Liver (tissue), 8 donors: ENCODE measurements at regions not wholly inside any gene's neighbourhood (a gene's known extent, or its start where the extent isn't known, plus 50 kb on each side); places are given as distances from the start of the nearest gene placed in this dataset.

Source experiments
- DNase-seq: peaks from one replicate; pipeline ENCODE4 v3.0.0-alpha.2; 2017; ENCODE audit warnings: low spot score
- H3K27ac ChIP-seq, 2 donors: one replicate each; pipeline ENCODE4 v1.7.0; 2013; ENCODE audit warnings: inconsistent platforms in 2 of 2, low read length in 2 of 2, control low read depth in 1 of 2, low read depth in 1 of 2, mild to moderate bottlenecking in 1 of 2
- H3K27me3 ChIP-seq, 4 donors: one replicate each; pipeline versions ENCODE4 v1.6.1 to v1.7.0; 2013; ENCODE audit warnings: low read length in 3 of 4, inconsistent platforms in 1 of 4, mild to moderate bottlenecking in 1 of 4, moderate library complexity in 1 of 4; ENCODE audit not compliant: control insufficient read depth in 4 of 4, insufficient read depth in 4 of 4
- H3K36me3 ChIP-seq, 4 donors: one replicate each; pipeline versions ENCODE4 v1.6.1 to v1.7.0; 2013; ENCODE audit warnings: low read length in 3 of 4, mild to moderate bottlenecking in 3 of 4, low read depth in 1 of 4, moderate library complexity in 1 of 4; ENCODE audit not compliant: control insufficient read depth in 4 of 4, insufficient read depth in 3 of 4
- H3K4me1 ChIP-seq, 4 donors: one replicate each; pipeline versions ENCODE4 v1.6.1 to v1.7.0; 2013; ENCODE audit warnings: low read length in 3 of 4, mild to moderate bottlenecking in 3 of 4, moderate library complexity in 1 of 4; ENCODE audit not compliant: control insufficient read depth in 4 of 4, insufficient read depth in 4 of 4
- H3K4me3 ChIP-seq, 3 donors: one replicate each; pipeline versions ENCODE4 v1.6.1 to v1.7.0; 2013; ENCODE audit warnings: low read length in 3 of 3, control low read depth in 1 of 3, low read depth in 1 of 3, mild to moderate bottlenecking in 1 of 3
- H3K9ac ChIP-seq, 2 donors: one replicate each; pipeline ENCODE4 v1.7.0; 2013; ENCODE audit warnings: low read length in 2 of 2, mild to moderate bottlenecking in 2 of 2, moderate library complexity in 2 of 2, control low read depth in 1 of 2, low read depth in 1 of 2
- H3K9me3 ChIP-seq, 4 donors: one replicate each; pipeline versions ENCODE4 v1.6.1 to v1.7.0; 2013; ENCODE audit warnings: low read length in 3 of 4; ENCODE audit not compliant: control insufficient read depth in 4 of 4
- ATF3 ChIP-seq: IDR thresholded peaks from 2 replicates; pipeline ENCODE4 v1.6.1; 2016; ENCODE audit warnings: antibody characterized with exemption
- CTCF ChIP-seq: fragments of 150-350 bp; IDR thresholded peaks from 2 replicates; pipeline ENCODE4 v1.5.1; 2017; ENCODE audit warnings: improper control_type of control experiment, low read depth, low read length; ENCODE audit not compliant: missing input control
- EGR1 ChIP-seq, 2 donors: IDR thresholded peaks; 2 replicates each; pipeline ENCODE4 v1.6.1; 2016 to 2018; ENCODE audit warnings: antibody characterized with exemption in 2 of 2, low read depth in 2 of 2
- FOXA1 ChIP-seq: IDR thresholded peaks from 2 replicates; pipeline ENCODE4 v1.6.1; 2016; ENCODE audit warnings: antibody characterized with exemption
- FOXA2 ChIP-seq: IDR thresholded peaks from 2 replicates; pipeline ENCODE4 v1.6.1; 2016; ENCODE audit warnings: antibody characterized with exemption
- GABPA ChIP-seq, 2 donors: IDR thresholded peaks in 1 of 2; conservative IDR thresholded peaks in 1 of 2; 2 replicates each; pipeline ENCODE4 v1.6.1; 2016; ENCODE audit warnings: antibody characterized with exemption in 2 of 2, mild to moderate bottlenecking in 1 of 2, moderate library complexity in 1 of 2
- HNF4A ChIP-seq, 2 donors: conservative IDR thresholded peaks; 2 replicates each; pipeline ENCODE4 v1.6.1; 2016; ENCODE audit warnings: antibody characterized with exemption in 2 of 2, mild to moderate bottlenecking in 2 of 2
- HNF4G ChIP-seq: IDR thresholded peaks from 2 replicates; pipeline ENCODE4 v1.6.1; 2016; ENCODE audit warnings: antibody characterized with exemption
- MAX ChIP-seq: IDR thresholded peaks from 2 replicates; pipeline ENCODE4 v1.6.1; 2016; ENCODE audit warnings: antibody characterized with exemption
- NR2F2 ChIP-seq: IDR thresholded peaks from 2 replicates; pipeline ENCODE4 v1.6.1; 2016; ENCODE audit warnings: antibody characterized with exemption
- RAD21 ChIP-seq, 2 donors: IDR thresholded peaks; 2 replicates each; pipeline ENCODE4 v1.6.1; 2016; ENCODE audit warnings: antibody characterized with exemption in 2 of 2, mild to moderate bottlenecking in 2 of 2
- RXRA ChIP-seq, 2 donors: IDR thresholded peaks; 2 replicates each; pipeline ENCODE4 v1.6.1; 2017 to 2018; ENCODE audit warnings: antibody characterized with exemption in 2 of 2, mild to moderate bottlenecking in 1 of 2
- YY1 ChIP-seq: IDR thresholded peaks from 2 replicates; pipeline ENCODE4 v1.6.1; 2016; ENCODE audit warnings: antibody characterized with exemption, mild to moderate bottlenecking
- ZBTB33 ChIP-seq: IDR thresholded peaks from 2 replicates; pipeline ENCODE4 v1.6.1; 2016; ENCODE audit warnings: antibody characterized with exemption
- WGBS: extraction: QIAGEN DNeasy Blood & Tissue Kit; methylation state at CpG from one replicate; pipeline ENCODE4 v1.1.7; 2013; 5-methylcytosine and 5-hydroxymethylcytosine counted together
- donor health status: healthy.
- donor health status: healthy.
- donor health status: healthy.
- donor health status: healthy.
- donor health status: healthy.

GRCh38 chr1:59136541-59137275 is 160.2 kb upstream of the FGGY start:
- WGBS = 42% methylated on average over 8 of the region's 8 CpGs
- Histone ChIP-seq H3K36me3 (no peaks in the 10 kb centered on the region), H3K4me1 (peaks cover 3 to 22% (median 7%) of the 10 kb centered on the region in 4 donors), H3K27ac (peak overlapping the region in 1 of 2 donors; percentile 48), H3K27me3 (no peaks in the 10 kb centered on the region), H3K9me3 (no peaks in the 10 kb centered on the region), H3K9ac (no peak overlapping the region), H3K4me3 (no peak overlapping the region)
- DNase-seq = no peak
- no peak for TF ChIP-seq FOXA1
- peak; percentile 57 for TF ChIP-seq ATF3
- TF ChIP-seq MAX = peak; percentile 30
- TF ChIP-seq RAD21 (IDR thresholded peaks at IDR 0.05) = peak; percentile 45 to 59
- peak in 1 of 2 donors; percentile 32 for TF ChIP-seq HNF4A (conservative IDR thresholded peaks at IDR 0.05)
- TF ChIP-seq ZBTB33 = no peak
- peak; percentile 33 to 47 for TF ChIP-seq RXRA (IDR thresholded peaks at IDR 0.05)
- no peak for TF ChIP-seq EGR1 (IDR thresholded peaks at IDR 0.05; ENCODE audit: low read depth in 2 of 2)

GRCh38 chr1:59137276-59137615 is 159.6 kb upstream of the FGGY start:
- Histone ChIP-seq H3K36me3 (no peaks in the 10 kb centered on the region), H3K9me3 (no peaks in the 10 kb centered on the region), H3K27ac (no peak overlapping the region), H3K4me1 (peaks cover 3 to 22% (median 7%) of the 10 kb centered on the region in 4 donors), H3K9ac (no peak overlapping the region), H3K4me3 (no peak overlapping the region), H3K27me3 (no peaks in the 10 kb centered on the region)
- DNase-seq = no peak
- TF ChIP-seq RAD21 (IDR thresholded peaks at IDR 0.05) (no peak), FOXA1 (no peak), HNF4A (conservative IDR thresholded peaks at IDR 0.05) (no peak), YY1 (no peak), CTCF (no peak), FOXA2 (no peak), MAX (no peak), HNF4G (no peak), NR2F2 (no peak), GABPA (IDR thresholded peaks at IDR 0.05 in 1 of 2, conservative IDR thresholded peaks at IDR 0.05 in 1 of 2) (no peak), EGR1 (IDR thresholded peaks at IDR 0.05; ENCODE audit: low read depth in 2 of 2) (no peak), ATF3 (no peak)
- WGBS = 94% methylated on average over 3 of the region's 3 CpGs
